ENCODE measurements at regions not wholly inside any gene's neighbourhood (a gene's known extent, or its start where the extent isn't known, plus 50 kb on each side); places are given as distances from the start of the nearest gene placed in this dataset.

- TF ChIP-seq CTCF (IDR thresholded peaks at IDR 0.05): no peak
- no peak for TF ChIP-seq POLR2A (IDR thresholded peaks at IDR 0.05)
These were observed 199.6 kb upstream of the SRRM4 start for GRCh38 chr12:118781692-118782091.
